ENCODE measurements at regions not wholly inside any gene's neighbourhood (a gene's known extent, or its start where the extent isn't known, plus 50 kb on each side); places are given as distances from the start of the nearest gene placed in this dataset.

- TF ChIP-seq CTCF (IDR thresholded peaks at IDR 0.05; ENCODE audit: low read depth, low read length, poor library complexity, severe bottlenecking) (no peak), EZH2phosphoT487 (IDR thresholded peaks at IDR 0.05; ENCODE audit: borderline replicate concordance, low read length) (no peak)
Measured at GRCh38 chr14:95440496-95440895, 76.0 kb downstream of the SYNE3 start.
